ENCODE measurements at regions not wholly inside any gene's neighbourhood (a gene's known extent, or its start where the extent isn't known, plus 50 kb on each side); places are given as distances from the start of the nearest gene placed in this dataset.

GRCh38 chr4:38466401-38466800 lies 197.6 kb upstream of the KLF3 start:
- no peak for TF ChIP-seq CTCF (IDR thresholded peaks at IDR 0.05)
- no peak for TF ChIP-seq MYBL2 (CRISPR knock-in tag; IDR thresholded peaks at IDR 0.05)
